ENCODE measurements at regions not wholly inside any gene's neighbourhood (a gene's known extent, or its start where the extent isn't known, plus 50 kb on each side); places are given as distances from the start of the nearest gene placed in this dataset.

DNA sequence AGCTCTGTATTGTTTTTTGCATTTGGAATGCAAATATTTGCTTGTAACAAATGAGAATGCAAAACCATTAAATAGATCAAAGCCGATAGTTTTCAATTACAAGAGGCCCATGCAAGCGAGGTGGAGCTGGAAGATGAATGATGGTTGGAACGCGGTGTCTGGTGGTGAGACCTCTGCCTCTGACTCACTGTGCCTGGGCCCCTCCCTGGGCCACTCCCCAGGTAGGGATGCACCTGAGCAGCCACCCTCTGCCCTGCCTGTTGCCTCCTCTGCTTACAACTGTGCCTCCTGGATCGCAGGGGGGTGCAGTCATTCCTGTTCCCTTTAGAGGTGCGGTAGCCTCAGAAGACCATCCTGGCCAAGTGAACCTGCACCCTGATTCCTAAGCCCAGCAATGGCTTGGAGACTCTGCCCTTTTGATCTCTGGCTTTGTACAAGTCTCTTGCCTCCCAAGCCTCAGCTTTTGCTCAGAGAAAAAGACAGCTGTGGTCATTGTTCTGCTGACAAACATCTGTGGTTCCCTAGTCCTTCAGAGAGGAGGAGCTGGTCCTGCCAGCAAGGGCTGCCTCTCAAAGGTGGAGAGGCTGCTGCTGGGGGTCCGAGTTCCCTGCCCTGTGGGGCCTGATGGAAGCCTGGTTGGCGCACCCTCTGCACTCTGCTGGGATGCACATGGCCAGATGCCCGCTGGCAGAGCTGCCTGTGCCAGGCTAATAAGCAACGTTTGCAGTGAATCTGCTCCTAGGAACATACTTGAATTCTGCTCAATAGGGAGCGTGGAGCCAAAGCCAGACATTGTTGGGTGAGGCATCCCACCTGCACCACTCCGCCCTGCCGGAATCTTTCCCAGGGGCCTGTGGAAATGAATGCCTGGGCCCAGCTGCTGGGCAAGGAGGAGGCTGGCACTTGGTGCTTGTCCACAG, 126.3 kb upstream of the TCERG1L start:
- H3K4me1 Mint-ChIP-seq (ENCODE audit: low read depth, unreplicated experiment) = no peaks in the 10 kb centered on the region
- intact Hi-C loops (cut with micrococcal nuclease; ENCODE audit: unreplicated experiment) = no loop called here
- H3K4me3 Mint-ChIP-seq (ENCODE audit: unreplicated experiment) = no peak overlapping the region
- Histone ChIP-seq H3K27me3 (replicated peaks; ENCODE audit: control insufficient read depth, insufficient read depth, low read length) (no peaks in the 10 kb centered on the region; the same call in 1 of the 2 replicates), H3K4me1 (no peaks in the 10 kb centered on the region), H3K36me3 (ENCODE audit: control insufficient read depth, insufficient read depth, low read length) (no peaks in the 10 kb centered on the region), H3K9me3 (no peaks in the 10 kb centered on the region), H3K4me3 (ENCODE audit: low read depth, low read length) (no peak overlapping the region)
- DNase-seq = no peak
- no peak overlapping the region for H3K27ac Mint-ChIP-seq (ENCODE audit: unreplicated experiment)
- ChIA-PET POLR2A (no interaction called here), CTCF (no interaction called here)
- H3K9me3 Mint-ChIP-seq (ENCODE audit: unreplicated experiment) = no peaks in the 10 kb centered on the region
- no peaks in the 10 kb centered on the region for H3K36me3 Mint-ChIP-seq (ENCODE audit: insufficient read depth, unreplicated experiment)
- no TSS peak for BruUV-seq (replicated peaks)
- TF ChIP-seq, protein P1, sequence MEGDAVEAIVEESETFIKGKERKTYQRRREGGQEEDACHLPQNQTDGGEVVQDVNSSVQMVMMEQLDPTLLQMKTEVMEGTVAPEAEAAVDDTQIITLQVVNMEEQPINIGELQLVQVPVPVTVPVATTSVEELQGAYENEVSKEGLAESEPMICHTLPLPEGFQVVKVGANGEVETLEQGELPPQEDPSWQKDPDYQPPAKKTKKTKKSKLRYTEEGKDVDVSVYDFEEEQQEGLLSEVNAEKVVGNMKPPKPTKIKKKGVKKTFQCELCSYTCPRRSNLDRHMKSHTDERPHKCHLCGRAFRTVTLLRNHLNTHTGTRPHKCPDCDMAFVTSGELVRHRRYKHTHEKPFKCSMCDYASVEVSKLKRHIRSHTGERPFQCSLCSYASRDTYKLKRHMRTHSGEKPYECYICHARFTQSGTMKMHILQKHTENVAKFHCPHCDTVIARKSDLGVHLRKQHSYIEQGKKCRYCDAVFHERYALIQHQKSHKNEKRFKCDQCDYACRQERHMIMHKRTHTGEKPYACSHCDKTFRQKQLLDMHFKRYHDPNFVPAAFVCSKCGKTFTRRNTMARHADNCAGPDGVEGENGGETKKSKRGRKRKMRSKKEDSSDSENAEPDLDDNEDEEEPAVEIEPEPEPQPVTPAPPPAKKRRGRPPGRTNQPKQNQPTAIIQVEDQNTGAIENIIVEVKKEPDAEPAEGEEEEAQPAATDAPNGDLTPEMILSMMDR (IDR thresholded peaks at IDR 0.05; ENCODE audit: insufficient read depth in 1 of 2, low read depth in 1 of 2, low read length in 1 of 2, severe bottlenecking in 1 of 2, unreplicated experiment in 1 of 2) = no peak
- H3K27me3 Mint-ChIP-seq (ENCODE audit: insufficient read depth, unreplicated experiment) = peaks cover 30% of the 10 kb centered on the region

- H3K27ac Mint-ChIP-seq (ENCODE audit: unreplicated experiment) = no peak overlapping the region
- CTCF ChIA-PET = no interaction called here
- DNase-seq = no peak
- no TSS peak for BruUV-seq (replicated peaks)
- Histone ChIP-seq H3K9me3 (no peaks in the 10 kb centered on the region), H3K36me3 (ENCODE audit: control insufficient read depth, insufficient read depth, low read length) (no peaks in the 10 kb centered on the region), H3K27me3 (replicated peaks; ENCODE audit: control insufficient read depth, insufficient read depth, low read length) (no peaks in the 10 kb centered on the region; the same call in 1 of the 2 replicates), H3K4me1 (no peaks in the 10 kb centered on the region), H3K4me3 (ENCODE audit: low read depth, low read length) (no peak overlapping the region)
- intact Hi-C loops (cut with micrococcal nuclease; ENCODE audit: unreplicated experiment) = no loop called here
- no peaks in the 10 kb centered on the region for H3K36me3 Mint-ChIP-seq (ENCODE audit: insufficient read depth, unreplicated experiment)
- H3K4me3 Mint-ChIP-seq (ENCODE audit: unreplicated experiment) = no peak overlapping the region
- no peaks in the 10 kb centered on the region for H3K9me3 Mint-ChIP-seq (ENCODE audit: unreplicated experiment)
- TF ChIP-seq, protein P1 (IDR thresholded peaks at IDR 0.05; ENCODE audit: insufficient read depth in 1 of 2, low read depth in 1 of 2, low read length in 1 of 2, severe bottlenecking in 1 of 2, unreplicated experiment in 1 of 2) = no peak
- H3K4me1 Mint-ChIP-seq (ENCODE audit: low read depth, unreplicated experiment) = no peaks in the 10 kb centered on the region
- POLR2A ChIA-PET = no interaction called here
- peaks cover 26% of the 10 kb centered on the region for H3K27me3 Mint-ChIP-seq (ENCODE audit: insufficient read depth, unreplicated experiment)
Measured at GRCh38 chr10:131438665-131439064, 127.1 kb upstream of the TCERG1L start.

DNA sequence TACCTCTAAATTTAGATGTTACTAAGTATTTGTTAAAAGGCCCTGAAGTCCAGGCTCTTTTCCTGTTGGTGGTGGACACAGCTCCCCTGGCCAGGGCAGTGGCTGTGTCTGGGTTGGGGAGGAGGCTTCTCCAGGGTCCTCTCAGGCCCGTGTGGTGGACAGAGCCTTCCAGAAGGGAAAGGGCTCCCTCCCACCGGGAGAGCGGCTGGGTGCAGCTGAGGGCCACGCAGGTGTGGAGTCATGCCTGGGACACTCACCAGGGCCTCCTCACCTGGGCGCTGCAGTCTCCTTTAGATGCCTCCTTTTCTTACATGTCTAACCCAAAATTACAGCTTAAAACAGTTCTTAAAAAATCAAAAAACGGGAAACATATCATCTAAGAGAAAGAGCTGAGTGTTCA, 128.2 kb upstream of the TCERG1L start:
- TF ChIP-seq, protein P1 (IDR thresholded peaks at IDR 0.05; ENCODE audit: insufficient read depth in 1 of 2, low read depth in 1 of 2, low read length in 1 of 2, severe bottlenecking in 1 of 2, unreplicated experiment in 1 of 2) = no peak
- Histone ChIP-seq H3K9me3 (no peaks in the 10 kb centered on the region), H3K36me3 (ENCODE audit: control insufficient read depth, insufficient read depth, low read length) (no peaks in the 10 kb centered on the region), H3K4me1 (no peaks in the 10 kb centered on the region), H3K4me3 (ENCODE audit: low read depth, low read length) (no peak overlapping the region), H3K27me3 (replicated peaks; ENCODE audit: control insufficient read depth, insufficient read depth, low read length) (no peaks in the 10 kb centered on the region; the same call in 1 of the 2 replicates)
- no TSS peak for BruUV-seq (replicated peaks)
- Mint-ChIP-seq H3K4me3 (ENCODE audit: unreplicated experiment) (no peak overlapping the region), H3K27ac (ENCODE audit: unreplicated experiment) (no peak overlapping the region), H3K27me3 (ENCODE audit: insufficient read depth, unreplicated experiment) (peaks cover 30% of the 10 kb centered on the region), H3K9me3 (ENCODE audit: unreplicated experiment) (no peaks in the 10 kb centered on the region), H3K36me3 (ENCODE audit: insufficient read depth, unreplicated experiment) (no peaks in the 10 kb centered on the region), H3K4me1 (ENCODE audit: low read depth, unreplicated experiment) (no peaks in the 10 kb centered on the region)
- ChIA-PET CTCF (no interaction called here), POLR2A (no interaction called here)
- intact Hi-C loops (cut with micrococcal nuclease; ENCODE audit: unreplicated experiment) = no loop called here
- no peak for DNase-seq

All from Caco-2 (cell line).